WI38 (cell line): ENCODE measurements at regions not wholly inside any gene's neighbourhood (a gene's known extent, or its start where the extent isn't known, plus 50 kb on each side); places are given as distances from the start of the nearest gene placed in this dataset.

Experiments used
- H3K4me3 ChIP-seq: 2 replicates; pipeline ENCODE4 v1.5.1; 2011; ENCODE audit warnings: low read depth, mild to moderate bottlenecking, control low read depth, low read length
- CTCF ChIP-seq: IDR thresholded peaks from 2 replicates; pipeline ENCODE4 v1.5.1; 2012; ENCODE audit warnings: low read depth, mild to moderate bottlenecking, control low read depth, low read length

GRCh38 chr2:126754240-126755004, 98.5 kb downstream of the GYPC start:
- TF ChIP-seq CTCF, result no peak
- H3K4me3 ChIP-seq, result no peak overlapping the region

GRCh38 chr2:126756125-126756524, 100.2 kb downstream of the GYPC start:
- TF ChIP-seq CTCF, result no peak
- no peak overlapping the region for H3K4me3 ChIP-seq

GRCh38 chr2:126761256-126761980, 105.5 kb downstream of the GYPC start:
- H3K4me3 ChIP-seq, result no peak overlapping the region
- TF ChIP-seq CTCF, result no peak

GRCh38 chr2:126761981-126762878, 106.3 kb downstream of the GYPC start:
- no peak overlapping the region for H3K4me3 ChIP-seq
- no peak for TF ChIP-seq CTCF

- no peak overlapping the region for H3K4me3 ChIP-seq
- no peak for TF ChIP-seq CTCF
These were observed 108.8 kb downstream of the GYPC start for GRCh38 chr2:126764686-126765265.

GRCh38 chr2:126765395-126765794, 109.4 kb downstream of the GYPC start:
- TF ChIP-seq CTCF, result no peak
- H3K4me3 ChIP-seq, result no peak overlapping the region
